Endodermal cell (in vitro differentiated cells): ENCODE measurements at regions not wholly inside any gene's neighbourhood (a gene's known extent, or its start where the extent isn't known, plus 50 kb on each side); places are given as distances from the start of the nearest gene placed in this dataset.
"Not testable (repeated sequence)": the region's sequence is repeated elsewhere in the genome, so short reads cannot be mapped to it uniquely, and the experiment has no call there.

Experiments
- DNase-seq: peaks from one replicate; pipeline ENCODE4 v3.0.0-alpha.2; 2017
- H3K27ac ChIP-seq: 2 replicates; pipeline ENCODE4 v1.5.1; 2013; ENCODE audit warnings: mild to moderate bottlenecking, low read depth, low read length, moderate library complexity
- H3K27me3 ChIP-seq: 2 replicates; pipeline ENCODE4 v1.6.1; 2013; ENCODE audit warnings: mild to moderate bottlenecking, low read length, moderate library complexity; ENCODE audit not compliant: insufficient read depth, control insufficient read depth, poor library complexity, severe bottlenecking
- H3K36me3 ChIP-seq: 2 replicates; pipeline ENCODE4 v1.7.0; 2013; ENCODE audit warnings: mild to moderate bottlenecking, low read length, moderate library complexity; ENCODE audit not compliant: control insufficient read depth, insufficient read depth
- H3K4me1 ChIP-seq: one replicate; pipeline ENCODE4 v1.7.0; 2013; ENCODE audit warnings: low read length; ENCODE audit not compliant: control insufficient read depth, insufficient read depth
- H3K4me3 ChIP-seq: 2 replicates; pipeline ENCODE4 v1.5.1; 2013; ENCODE audit warnings: mild to moderate bottlenecking, low read length, moderate library complexity
- H3K9ac ChIP-seq: 2 replicates; pipeline ENCODE4 v1.6.1; 2013; ENCODE audit warnings: mild to moderate bottlenecking, low read length, moderate library complexity; ENCODE audit not compliant: poor library complexity, severe bottlenecking; ENCODE audit errors: extremely low read depth
- H3K9me3 ChIP-seq: 2 replicates; pipeline ENCODE4 v1.6.1; 2013; ENCODE audit warnings: mild to moderate bottlenecking, low read length, moderate library complexity; ENCODE audit not compliant: control insufficient read depth
- H3K27ac Mint-ChIP-seq: 2 replicates; pipeline ENCODE4 v1.8.0; 2020; ENCODE audit warnings: mixed read lengths
- H3K27me3 Mint-ChIP-seq: 2 replicates; pipeline ENCODE4 v1.8.0; 2021; ENCODE audit warnings: mild to moderate bottlenecking, mixed read lengths; ENCODE audit not compliant: insufficient read depth
- H3K36me3 Mint-ChIP-seq: 2 replicates; pipeline ENCODE4 v1.8.0; 2020; ENCODE audit warnings: low read depth, mixed read lengths
- H3K4me1 Mint-ChIP-seq: 2 replicates; pipeline ENCODE4 v1.8.0; 2020; ENCODE audit warnings: mixed read lengths
- H3K4me3 Mint-ChIP-seq: 2 replicates; pipeline ENCODE4 v1.8.0; 2020; ENCODE audit warnings: mild to moderate bottlenecking, moderate library complexity, mixed read lengths
- H3K9me3 Mint-ChIP-seq: 2 replicates; pipeline ENCODE4 v1.8.0; 2020; ENCODE audit warnings: mild to moderate bottlenecking, mixed read lengths
- WGBS, 2 experiments: methylation state at CpG; one replicate each; pipeline versions ENCODE4 v1.1.5 to v1.1.7; 2013; ENCODE audit warnings: missing lambda C conversion rate in 2 of 2, mixed read lengths in 1 of 2; ENCODE audit not compliant: insufficient coverage in 1 of 2, insufficient read length in 1 of 2; 5-methylcytosine and 5-hydroxymethylcytosine counted together
- TF ChIP-seq, protein P1 (sequence below): fragments of 200-600 bp; sonication (generic); conservative IDR thresholded peaks from 2 replicates; pipeline ENCODE4 v1.5.0; 2021; ENCODE audit warnings: antibody characterized with exemption, mild to moderate bottlenecking

DNA sequence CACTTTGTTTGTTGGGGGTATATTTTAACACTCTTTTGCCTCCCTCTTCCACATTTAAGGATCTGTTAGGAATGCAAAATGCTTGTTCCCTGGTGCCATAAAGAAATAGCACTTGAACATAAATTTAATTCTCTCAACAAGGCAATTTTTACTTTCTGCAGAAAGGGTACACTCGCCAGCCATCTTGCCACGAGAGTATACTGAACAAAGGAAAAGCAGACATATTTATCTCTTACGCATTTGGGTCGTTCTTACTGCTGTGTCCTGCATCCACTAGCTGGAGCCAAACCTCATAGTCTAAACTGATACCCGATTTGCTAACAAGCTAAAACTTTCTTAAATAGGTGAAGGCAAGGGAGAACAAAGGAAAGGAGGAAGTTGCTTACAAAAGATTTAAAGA lies 129.5 kb downstream of the B3GNT2 start:
- no peak for DNase-seq
- peaks cover 65% of the 10 kb centered on the region for H3K9me3 ChIP-seq
- H3K4me3 Mint-ChIP-seq: no peak overlapping the region
- H3K27me3 ChIP-seq: no peaks in the 10 kb centered on the region
- WGBS, 2 experiments: 91 to 98% methylated on average over 4 to 5 of the region's 5 CpGs
- H3K9me3 Mint-ChIP-seq: peaks cover 46% of the 10 kb centered on the region
- no peaks in the 10 kb centered on the region for H3K36me3 ChIP-seq
- peaks cover 6% of the 10 kb centered on the region for H3K4me1 ChIP-seq
- H3K4me1 Mint-ChIP-seq: peaks cover 17% of the 10 kb centered on the region
- peaks cover 15% of the 10 kb centered on the region for H3K36me3 Mint-ChIP-seq
- H3K4me3 ChIP-seq: no peak overlapping the region
- no peak overlapping the region for H3K27ac ChIP-seq
- H3K27me3 Mint-ChIP-seq: peaks cover 10% of the 10 kb centered on the region
- no peak overlapping the region for H3K9ac ChIP-seq
- H3K27ac Mint-ChIP-seq: no peak overlapping the region
- TF ChIP-seq, protein P1, sequence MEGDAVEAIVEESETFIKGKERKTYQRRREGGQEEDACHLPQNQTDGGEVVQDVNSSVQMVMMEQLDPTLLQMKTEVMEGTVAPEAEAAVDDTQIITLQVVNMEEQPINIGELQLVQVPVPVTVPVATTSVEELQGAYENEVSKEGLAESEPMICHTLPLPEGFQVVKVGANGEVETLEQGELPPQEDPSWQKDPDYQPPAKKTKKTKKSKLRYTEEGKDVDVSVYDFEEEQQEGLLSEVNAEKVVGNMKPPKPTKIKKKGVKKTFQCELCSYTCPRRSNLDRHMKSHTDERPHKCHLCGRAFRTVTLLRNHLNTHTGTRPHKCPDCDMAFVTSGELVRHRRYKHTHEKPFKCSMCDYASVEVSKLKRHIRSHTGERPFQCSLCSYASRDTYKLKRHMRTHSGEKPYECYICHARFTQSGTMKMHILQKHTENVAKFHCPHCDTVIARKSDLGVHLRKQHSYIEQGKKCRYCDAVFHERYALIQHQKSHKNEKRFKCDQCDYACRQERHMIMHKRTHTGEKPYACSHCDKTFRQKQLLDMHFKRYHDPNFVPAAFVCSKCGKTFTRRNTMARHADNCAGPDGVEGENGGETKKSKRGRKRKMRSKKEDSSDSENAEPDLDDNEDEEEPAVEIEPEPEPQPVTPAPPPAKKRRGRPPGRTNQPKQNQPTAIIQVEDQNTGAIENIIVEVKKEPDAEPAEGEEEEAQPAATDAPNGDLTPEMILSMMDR: no peak

DNA sequence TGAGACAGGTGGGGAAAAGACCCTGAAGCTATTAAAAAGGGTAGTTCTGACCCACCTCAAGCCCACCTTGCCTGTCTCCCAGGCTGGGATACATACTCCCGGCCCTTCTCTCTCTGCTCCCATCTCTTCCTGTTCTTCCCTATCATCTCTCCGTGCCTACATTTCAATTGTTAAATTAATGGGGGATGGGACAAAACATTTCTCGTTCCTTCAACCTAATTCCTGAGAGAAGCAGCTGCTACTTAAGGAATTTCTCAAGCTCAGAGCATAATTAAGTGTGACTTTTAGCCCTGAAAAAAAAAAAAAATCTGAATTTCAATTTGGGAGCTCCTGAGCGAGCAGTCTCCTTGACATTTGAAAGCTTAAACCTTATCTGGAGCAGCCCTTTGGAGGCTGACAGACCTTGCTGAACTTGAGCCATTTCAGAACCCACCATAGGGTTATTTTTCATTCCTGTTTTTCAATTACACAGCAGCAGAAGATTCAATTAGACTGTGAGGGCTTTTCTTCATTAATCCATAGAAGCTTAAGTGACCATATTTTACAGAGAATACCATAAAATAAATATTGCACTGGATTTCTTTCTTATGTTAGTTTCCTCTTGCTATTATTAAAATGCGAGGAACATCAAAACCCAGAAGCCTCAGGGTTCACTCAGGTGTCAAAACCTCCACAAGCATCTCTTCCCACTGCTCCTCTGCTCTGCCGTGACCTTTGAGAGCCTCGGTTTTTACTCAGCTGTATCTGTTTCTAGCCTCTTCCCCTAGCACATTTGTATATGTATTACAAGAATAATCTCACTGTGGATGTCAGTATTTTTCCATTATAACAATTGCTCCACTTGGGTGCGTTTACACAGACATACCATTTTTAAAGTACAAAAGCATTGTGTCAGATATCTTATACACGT lies 125.7 kb downstream of the B3GNT2 start:
- 67 to 76% methylated on average over 5 to 9 of the region's 9 CpGs for WGBS, 2 experiments
- no peaks in the 10 kb centered on the region for H3K27me3 ChIP-seq
- H3K9me3 Mint-ChIP-seq: peaks cover 22% of the 10 kb centered on the region

DNA sequence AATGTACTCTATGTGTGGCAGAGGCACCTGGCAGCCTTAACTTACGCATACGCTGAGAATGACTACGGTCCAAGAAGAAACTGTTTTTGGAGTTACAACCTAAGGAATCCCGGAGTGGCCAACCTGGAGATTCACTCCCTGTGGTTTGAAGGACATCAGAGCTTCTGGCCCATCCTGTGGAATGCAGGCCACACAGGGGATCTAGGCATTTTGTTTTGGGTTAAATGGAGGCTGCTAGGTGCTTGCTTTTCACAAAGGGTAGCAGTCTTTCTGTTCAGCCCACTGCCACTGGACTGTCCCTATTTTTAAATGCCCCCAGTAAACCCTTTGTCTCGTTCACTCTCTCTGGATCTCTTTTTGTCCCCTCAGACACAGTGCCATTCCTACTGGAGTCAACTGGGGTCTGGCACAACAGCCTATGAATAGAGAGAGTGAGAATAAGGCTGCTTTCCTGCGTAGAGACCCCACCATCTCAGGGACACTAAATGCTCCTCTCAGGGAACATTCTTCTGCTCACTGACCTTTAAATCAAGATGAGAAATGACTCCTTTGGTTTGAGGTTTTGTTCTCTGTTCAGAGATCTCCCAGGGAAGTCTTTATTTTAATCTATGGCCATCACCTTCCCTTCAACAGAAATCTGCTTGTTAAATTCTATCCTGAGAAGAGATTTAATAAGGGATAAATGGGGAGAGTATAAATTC lies 124.9 kb downstream of the B3GNT2 start:
- Mint-ChIP-seq H3K4me1 (peaks cover 16% of the 10 kb centered on the region), H3K9me3 (peaks cover 14% of the 10 kb centered on the region), H3K4me3 (no peak overlapping the region), H3K27me3 (no peaks in the 10 kb centered on the region), H3K36me3 (peaks cover 7% of the 10 kb centered on the region), H3K27ac (peak overlapping the region; percentile 77)
- Histone ChIP-seq H3K9ac (no peak overlapping the region), H3K9me3 (peaks cover 19% of the 10 kb centered on the region), H3K27ac (no peak overlapping the region), H3K4me1 (peaks cover 6% of the 10 kb centered on the region), H3K27me3 (no peaks in the 10 kb centered on the region), H3K36me3 (no peaks in the 10 kb centered on the region), H3K4me3 (no peak overlapping the region)
- 71 to 83% methylated on average over 1 to 6 of the region's 6 CpGs for WGBS, 2 experiments
- TF ChIP-seq, protein P1: no peak
- DNase-seq: peak; percentile 76

More for the DNA sequence above, 125.7 kb downstream of the B3GNT2 start:
- no peaks in the 10 kb centered on the region for H3K36me3 ChIP-seq
- Mint-ChIP-seq H3K4me1 (peaks cover 16% of the 10 kb centered on the region), H3K27me3 (no peaks in the 10 kb centered on the region), H3K36me3 (peaks cover 11% of the 10 kb centered on the region), H3K27ac (peak overlapping the region; percentile 77), H3K4me3 (no peak overlapping the region)
- peaks cover 6% of the 10 kb centered on the region for H3K4me1 ChIP-seq
- no peak overlapping the region for H3K9ac ChIP-seq
- peaks cover 28% of the 10 kb centered on the region for H3K9me3 ChIP-seq
- DNase-seq: no peak
- TF ChIP-seq, protein P1: no peak
- no peak overlapping the region for H3K27ac ChIP-seq
- H3K4me3 ChIP-seq: peak overlapping the region; percentile 11

DNA sequence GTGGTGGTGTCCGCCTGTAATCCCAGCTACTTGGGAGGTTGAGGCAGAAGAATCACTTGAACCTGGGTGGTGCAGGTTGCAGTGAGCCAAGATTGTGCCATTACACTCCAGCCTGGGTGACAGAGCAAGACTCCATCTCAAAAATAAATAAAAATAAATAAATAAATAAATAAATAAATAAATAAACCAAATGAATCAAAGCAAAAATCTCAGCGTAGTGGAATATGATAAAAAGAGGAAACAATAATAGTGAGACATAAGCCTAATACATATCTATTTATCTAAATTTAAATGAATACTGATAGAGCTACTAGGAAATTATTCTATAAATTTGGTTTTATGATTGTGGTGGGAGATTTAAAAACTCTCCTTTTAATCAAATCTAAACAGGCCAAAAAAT lies 124.2 kb downstream of the B3GNT2 start:
- not testable (repeated sequence) for H3K36me3 ChIP-seq, H3K36me3 Mint-ChIP-seq, H3K27ac ChIP-seq, H3K9me3 Mint-ChIP-seq, H3K27me3 ChIP-seq, H3K27me3 Mint-ChIP-seq, H3K4me3 Mint-ChIP-seq, H3K27ac Mint-ChIP-seq, H3K9ac ChIP-seq, H3K4me1 ChIP-seq, DNase-seq, H3K4me3 ChIP-seq
- peaks cover 13% of the 10 kb centered on the region for H3K9me3 ChIP-seq
- peaks cover 16% of the 10 kb centered on the region for H3K4me1 Mint-ChIP-seq
- 78 to 100% methylated on average over 1 of the region's 2 CpGs for WGBS, 2 experiments
